Hematopoietic multipotent progenitor cell treated with erythropoietin and hydrocortisone succinate and interleukin-3 and kit ligand, for 6 days (in vitro differentiated cells): ENCODE measurements at regions not wholly inside any gene's neighbourhood (a gene's known extent, or its start where the extent isn't known, plus 50 kb on each side); places are given as distances from the start of the nearest gene placed in this dataset.

Experiments
- DNase-seq: peaks from one replicate; pipeline ENCODE4 v3.0.0-alpha.2; 2015

- no peak for DNase-seq
These were observed 120.9 kb upstream of the PKDCC start for GRCh38 chr2:41926614-41927580.

DNA sequence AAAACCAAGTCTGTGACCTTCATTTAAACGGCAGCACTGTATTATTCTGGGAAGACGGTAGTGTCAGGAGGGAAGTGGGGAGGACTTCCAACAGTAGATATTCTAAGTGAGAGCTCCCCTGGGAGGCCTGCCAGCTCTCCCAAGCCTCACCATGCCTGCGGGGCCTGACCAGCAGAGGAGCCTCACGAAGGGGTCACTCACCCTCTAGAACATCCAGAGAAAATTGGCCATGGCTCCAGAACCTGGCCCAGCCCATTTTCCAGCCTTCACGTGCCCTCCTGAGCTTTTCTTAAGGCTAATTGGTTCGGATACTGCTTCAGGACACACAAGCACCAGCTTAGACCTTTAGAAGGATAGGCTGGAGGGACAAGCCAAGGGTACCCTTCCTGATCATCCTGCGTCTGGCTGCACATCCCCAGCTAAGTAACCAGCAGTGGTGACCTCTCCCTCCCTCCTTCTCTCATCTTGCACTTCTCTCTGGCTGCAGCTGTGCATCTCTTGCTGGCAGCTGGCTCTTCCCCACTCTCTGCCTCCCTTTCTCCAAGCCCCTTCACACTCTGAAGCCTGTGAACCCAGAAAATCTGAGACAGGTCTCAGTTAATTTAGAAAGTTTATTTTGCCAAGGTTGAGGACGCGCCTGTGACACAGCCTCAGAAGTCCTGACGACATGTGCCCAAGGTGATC, 120.1 kb upstream of the PKDCC start:
- DNase-seq: no peak

DNA sequence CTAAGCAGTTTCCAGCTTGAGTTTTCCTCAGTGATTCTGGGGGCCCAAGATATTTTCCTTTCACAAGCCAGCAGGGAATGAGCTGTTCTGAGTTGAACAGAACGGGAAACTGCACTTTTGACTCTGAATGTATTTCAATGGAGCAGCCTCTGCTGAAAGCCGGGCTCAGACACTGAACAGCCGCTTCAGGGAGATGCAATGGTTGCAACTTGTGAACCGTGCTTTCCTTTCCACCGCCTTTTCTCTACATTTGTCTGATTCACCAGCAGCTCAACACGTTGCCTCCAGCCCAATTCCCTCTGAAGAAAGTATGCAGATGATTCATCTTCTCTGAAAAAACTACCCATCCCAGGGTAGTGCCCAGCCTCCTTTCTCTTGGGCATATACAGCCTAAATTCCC, 119.3 kb upstream of the PKDCC start:
- DNase-seq: no peak

DNA sequence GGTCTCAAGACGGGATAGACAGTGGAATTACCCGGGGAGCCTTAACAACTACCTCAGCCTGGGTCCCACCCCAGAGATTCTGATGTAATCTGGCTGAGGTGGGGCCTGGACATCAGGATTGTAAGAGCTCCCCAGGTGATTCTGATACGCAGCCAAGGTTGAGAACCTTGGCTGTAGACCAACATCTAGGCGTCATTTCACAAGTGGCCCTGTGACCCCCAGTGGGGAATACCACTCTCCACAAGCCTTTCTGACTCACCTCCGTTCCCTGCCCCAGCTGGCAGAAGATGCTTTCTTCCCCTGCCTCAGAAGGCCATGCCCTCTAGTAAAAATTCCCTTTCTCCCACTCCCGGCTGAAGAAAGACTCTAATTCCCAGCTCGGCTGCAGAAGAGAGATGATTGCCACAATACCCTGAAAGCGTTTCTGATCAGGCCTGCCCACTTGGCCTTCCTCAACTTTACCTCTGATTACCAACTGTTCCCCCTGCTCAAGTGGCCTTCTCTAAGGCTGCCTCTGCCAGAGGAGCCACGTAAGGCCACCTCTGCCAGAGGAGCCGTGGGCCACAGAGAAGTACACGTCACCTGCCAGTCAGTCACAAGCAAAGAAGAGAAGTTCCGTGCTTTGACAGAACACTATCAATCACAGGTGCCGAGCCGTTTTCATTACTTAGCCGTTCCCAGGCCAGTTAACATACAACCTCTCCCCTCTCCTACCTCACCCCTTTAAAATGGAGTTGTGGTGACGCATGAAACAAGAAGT, 116.8 kb upstream of the PKDCC start:
- DNase-seq: no peak

DNA sequence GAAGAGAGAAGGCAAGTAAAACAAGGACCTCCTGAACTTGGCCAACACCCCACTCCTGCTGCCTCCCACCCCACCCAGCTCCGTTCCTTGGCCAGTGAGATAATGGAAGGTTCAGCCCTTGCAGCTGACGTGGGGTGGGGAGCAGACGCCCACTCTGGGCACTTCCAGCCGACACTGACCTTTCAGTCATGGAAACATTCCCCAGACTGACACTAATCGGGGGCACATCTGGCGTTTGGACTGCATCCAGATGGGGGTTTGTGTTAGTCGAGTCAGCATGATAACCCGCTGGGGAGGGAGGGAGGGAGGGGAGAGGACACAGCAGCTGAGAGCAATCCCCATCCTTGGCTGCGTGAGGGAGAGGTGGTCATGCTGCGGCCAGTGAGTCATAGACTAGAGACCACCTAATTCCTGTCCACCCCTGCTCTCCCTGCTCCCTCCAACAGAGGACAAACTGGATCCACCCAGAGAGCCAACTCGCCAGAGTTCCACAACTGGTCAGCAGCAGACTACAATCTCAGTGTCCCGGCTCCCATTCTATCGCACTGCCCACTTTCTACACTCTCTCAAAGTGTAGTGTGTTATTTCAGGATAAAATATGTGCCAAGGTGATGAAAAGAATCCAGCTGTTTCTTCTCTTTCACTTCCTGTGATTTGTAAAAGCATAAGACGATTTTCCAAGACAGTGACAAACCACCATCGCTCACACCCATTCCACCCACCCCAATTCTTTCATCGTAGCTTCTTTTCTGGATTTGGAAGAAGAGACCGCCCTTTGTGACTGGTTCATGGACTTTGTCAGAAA, 115.4 kb upstream of the PKDCC start:
- DNase-seq: peak; percentile 48

GRCh38 chr2:41933046-41933420, 114.8 kb upstream of the PKDCC start:
- no peak for DNase-seq

- DNase-seq: no peak
These were observed 114.1 kb upstream of the PKDCC start for GRCh38 chr2:41933585-41934320.

GRCh38 chr2:41934329-41934958, 113.4 kb upstream of the PKDCC start:
- DNase-seq: no peak

DNA sequence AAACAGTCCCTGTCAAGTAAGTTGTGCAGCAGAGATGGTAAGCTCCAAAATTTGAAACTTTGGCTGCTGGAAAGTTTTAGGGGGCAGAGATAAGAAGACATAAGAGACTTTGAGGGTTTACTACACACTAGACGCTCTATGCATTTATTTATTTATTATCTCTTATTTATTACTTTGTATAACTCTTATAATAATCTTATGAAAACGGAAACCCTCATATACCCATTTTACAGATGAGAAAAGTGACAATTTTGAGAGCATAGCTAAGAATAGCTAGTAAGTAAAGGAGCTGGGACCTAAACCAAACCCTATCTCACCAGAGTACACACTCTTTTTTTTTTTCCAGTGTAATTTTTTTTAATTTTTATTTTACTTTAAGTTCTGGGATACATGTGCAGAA, 112.8 kb upstream of the PKDCC start:
- no peak for DNase-seq

- DNase-seq: no peak
These were observed 112.0 kb upstream of the PKDCC start for GRCh38 chr2:41935825-41936224.

DNA sequence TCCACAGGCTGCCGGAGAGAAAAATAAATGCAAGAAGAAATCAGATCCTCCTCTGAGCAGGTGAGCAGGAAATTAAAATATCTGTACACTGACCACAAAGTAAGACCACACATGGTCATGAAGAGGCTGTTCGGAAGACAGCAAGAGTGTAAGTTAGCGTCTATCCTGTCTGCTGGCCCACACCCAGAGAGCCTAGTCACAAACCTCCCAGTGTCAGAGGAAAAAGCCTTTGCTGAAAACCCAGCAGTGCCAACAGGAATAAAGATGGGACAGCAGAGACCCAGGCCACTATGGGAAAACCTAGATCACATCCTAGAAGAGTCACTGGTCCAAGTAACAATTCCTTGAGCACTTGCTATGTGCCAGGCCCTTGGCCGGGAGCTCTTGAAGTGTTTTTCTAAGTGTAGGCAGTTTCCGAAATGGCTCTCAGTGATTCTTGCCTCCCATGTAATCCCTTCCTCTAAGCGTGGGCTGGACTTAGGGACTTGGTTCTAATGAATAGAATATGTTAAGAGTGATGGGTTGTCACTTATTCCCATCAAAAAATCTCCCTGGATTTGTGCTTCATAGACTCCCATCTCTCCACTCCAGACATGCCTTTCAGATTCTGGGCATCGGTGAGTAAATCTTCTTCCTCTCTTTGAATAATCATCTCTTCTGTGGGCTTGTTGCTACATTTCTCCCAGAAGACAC, 110.9 kb upstream of the PKDCC start:
- DNase-seq: no peak

- no peak for DNase-seq
These were observed 110.3 kb upstream of the PKDCC start for GRCh38 chr2:41937464-41937906.

GRCh38 chr2:41937921-41938708, 109.7 kb upstream of the PKDCC start:
- DNase-seq: no peak

GRCh38 chr2:41940060-41940744, 107.6 kb upstream of the PKDCC start:
- DNase-seq: no peak

DNA sequence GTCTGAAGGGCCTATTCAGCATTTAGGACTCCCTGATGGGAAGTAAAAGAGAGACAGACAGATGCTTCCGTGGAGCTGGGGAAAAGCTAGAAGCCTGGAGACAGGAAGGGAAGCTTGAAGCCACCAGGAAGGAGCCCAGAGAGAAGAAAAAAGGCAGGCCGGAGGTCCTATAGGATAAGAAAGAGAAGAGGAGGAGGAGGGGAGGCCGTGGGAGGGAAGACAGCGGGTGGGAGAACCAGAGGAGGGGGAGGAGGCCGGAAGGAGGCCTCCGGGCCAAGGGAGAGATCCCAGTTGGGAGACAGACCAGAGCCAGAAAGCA, 107.1 kb upstream of the PKDCC start:
- DNase-seq: no peak

- peak; percentile 4 for DNase-seq
These were observed 106.0 kb upstream of the PKDCC start for GRCh38 chr2:41941831-41942230.

- DNase-seq: no peak
These were observed 105.5 kb upstream of the PKDCC start for GRCh38 chr2:41942278-41942677.

GRCh38 chr2:41943159-41943558, 104.7 kb upstream of the PKDCC start:
- DNase-seq: no peak

DNA sequence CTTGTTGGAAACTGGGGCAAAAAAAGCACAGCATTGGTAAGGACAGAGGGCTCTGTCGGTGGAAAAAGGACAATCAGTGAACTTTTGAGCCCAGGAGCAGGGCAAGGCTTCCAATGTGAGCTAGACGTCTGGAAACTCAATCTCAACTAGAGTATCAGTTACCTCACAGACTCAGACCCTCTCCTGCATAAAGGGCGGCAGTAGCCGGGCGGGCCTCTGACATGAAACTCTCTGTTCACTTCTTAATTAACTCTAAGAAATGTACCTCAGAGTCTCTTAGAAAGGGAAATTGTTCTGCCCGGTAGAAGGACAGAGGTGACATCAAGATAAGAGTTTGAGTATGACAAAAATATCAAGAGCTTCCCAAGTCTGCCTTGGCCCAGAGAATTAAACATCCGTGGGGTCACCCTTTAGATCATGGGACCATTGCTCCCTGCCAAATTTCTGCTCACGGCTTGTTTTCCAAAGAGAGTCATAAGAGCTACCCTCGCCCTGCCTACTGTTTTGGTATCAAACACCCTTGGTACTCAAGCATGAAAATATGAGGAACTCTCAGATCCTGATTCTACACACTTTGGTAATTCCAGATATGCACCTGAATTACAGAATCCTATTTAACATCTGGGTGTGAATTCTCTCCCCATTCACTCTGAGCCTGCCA, 103.5 kb upstream of the PKDCC start:
- no peak for DNase-seq
